Endodermal cell (in vitro differentiated cells): ENCODE measurements at regions not wholly inside any gene's neighbourhood (a gene's known extent, or its start where the extent isn't known, plus 50 kb on each side); places are given as distances from the start of the nearest gene placed in this dataset.
A peak's percentile ranks its signal among the peaks of the same experiment; 100 is the strongest.

Source experiments
- DNase-seq: peaks from one replicate; pipeline ENCODE4 v3.0.0-alpha.2; 2017
- H3K27ac ChIP-seq: 2 replicates; pipeline ENCODE4 v1.5.1; 2013; ENCODE audit warnings: mild to moderate bottlenecking, low read depth, low read length, moderate library complexity
- H3K27me3 ChIP-seq: 2 replicates; pipeline ENCODE4 v1.6.1; 2013; ENCODE audit warnings: mild to moderate bottlenecking, low read length, moderate library complexity; ENCODE audit not compliant: insufficient read depth, control insufficient read depth, poor library complexity, severe bottlenecking
- H3K36me3 ChIP-seq: 2 replicates; pipeline ENCODE4 v1.7.0; 2013; ENCODE audit warnings: mild to moderate bottlenecking, low read length, moderate library complexity; ENCODE audit not compliant: control insufficient read depth, insufficient read depth
- H3K4me1 ChIP-seq: one replicate; pipeline ENCODE4 v1.7.0; 2013; ENCODE audit warnings: low read length; ENCODE audit not compliant: control insufficient read depth, insufficient read depth
- H3K4me3 ChIP-seq: 2 replicates; pipeline ENCODE4 v1.5.1; 2013; ENCODE audit warnings: mild to moderate bottlenecking, low read length, moderate library complexity
- H3K9ac ChIP-seq: 2 replicates; pipeline ENCODE4 v1.6.1; 2013; ENCODE audit warnings: mild to moderate bottlenecking, low read length, moderate library complexity; ENCODE audit not compliant: poor library complexity, severe bottlenecking; ENCODE audit errors: extremely low read depth
- H3K9me3 ChIP-seq: 2 replicates; pipeline ENCODE4 v1.6.1; 2013; ENCODE audit warnings: mild to moderate bottlenecking, low read length, moderate library complexity; ENCODE audit not compliant: control insufficient read depth
- H3K27ac Mint-ChIP-seq: 2 replicates; pipeline ENCODE4 v1.8.0; 2020; ENCODE audit warnings: mixed read lengths
- H3K27me3 Mint-ChIP-seq: 2 replicates; pipeline ENCODE4 v1.8.0; 2021; ENCODE audit warnings: mild to moderate bottlenecking, mixed read lengths; ENCODE audit not compliant: insufficient read depth
- H3K36me3 Mint-ChIP-seq: 2 replicates; pipeline ENCODE4 v1.8.0; 2020; ENCODE audit warnings: low read depth, mixed read lengths
- H3K4me1 Mint-ChIP-seq: 2 replicates; pipeline ENCODE4 v1.8.0; 2020; ENCODE audit warnings: mixed read lengths
- H3K4me3 Mint-ChIP-seq: 2 replicates; pipeline ENCODE4 v1.8.0; 2020; ENCODE audit warnings: mild to moderate bottlenecking, moderate library complexity, mixed read lengths
- H3K9me3 Mint-ChIP-seq: 2 replicates; pipeline ENCODE4 v1.8.0; 2020; ENCODE audit warnings: mild to moderate bottlenecking, mixed read lengths
- CTCF ChIP-seq: fragments of 200-600 bp; sonication (generic); conservative IDR thresholded peaks from 2 replicates; pipeline ENCODE4 v1.5.0; 2021; ENCODE audit warnings: antibody characterized with exemption, mild to moderate bottlenecking
- WGBS, 2 experiments: methylation state at CpG; one replicate each; pipeline versions ENCODE4 v1.1.5 to v1.1.7; 2013; ENCODE audit warnings: missing lambda C conversion rate in 2 of 2, mixed read lengths in 1 of 2; ENCODE audit not compliant: insufficient coverage in 1 of 2, insufficient read length in 1 of 2; 5-methylcytosine and 5-hydroxymethylcytosine counted together

- Mint-ChIP-seq H3K9me3 (peaks cover 51% of the 10 kb centered on the region), H3K36me3 (peaks cover 73% of the 10 kb centered on the region)
These were observed 72.9 kb downstream of the BLTP3B start for GRCh38 chr12:100069795-100070194.

GRCh38 chr12:100068305-100068704 lies 74.4 kb downstream of the BLTP3B start:
- Histone ChIP-seq H3K9me3 (peaks cover 50% of the 10 kb centered on the region), H3K9ac (no peak overlapping the region), H3K4me1 (no peaks in the 10 kb centered on the region), H3K4me3 (peak overlapping the region; percentile 68), H3K27me3 (no peaks in the 10 kb centered on the region), H3K36me3 (peaks cover 66% of the 10 kb centered on the region), H3K27ac (no peak overlapping the region)
- TF ChIP-seq CTCF, result no peak
- Mint-ChIP-seq H3K4me3 (no peak overlapping the region), H3K27ac (no peak overlapping the region), H3K36me3 (peaks cover 76% of the 10 kb centered on the region), H3K27me3 (peaks cover 1% of the 10 kb centered on the region), H3K4me1 (peaks cover 7% of the 10 kb centered on the region), H3K9me3 (peaks cover 65% of the 10 kb centered on the region)
- no peak for DNase-seq
- WGBS, 2 experiments, result no CpG with 5 or more reads among the region's 1 CpG

More at GRCh38 chr12:100069795-100070194, 72.9 kb downstream of the BLTP3B start:
- H3K27ac ChIP-seq, result no peak overlapping the region
- TF ChIP-seq CTCF, result no peak
- no peak overlapping the region for H3K27ac Mint-ChIP-seq
- H3K36me3 ChIP-seq, result peaks cover 66% of the 10 kb centered on the region
- no peaks in the 10 kb centered on the region for H3K27me3 ChIP-seq
- H3K27me3 Mint-ChIP-seq, result peaks cover 1% of the 10 kb centered on the region
- DNase-seq, result no peak
- H3K4me3 Mint-ChIP-seq, result no peak overlapping the region
- peaks cover 47% of the 10 kb centered on the region for H3K9me3 ChIP-seq
- H3K9ac ChIP-seq, result no peak overlapping the region
- H3K4me1 Mint-ChIP-seq, result no peaks in the 10 kb centered on the region
- no peak overlapping the region for H3K4me3 ChIP-seq
- H3K4me1 ChIP-seq, result no peaks in the 10 kb centered on the region
- WGBS, 2 experiments, result 94 to 100% methylated on average over 1 of the region's 1 CpG

- H3K27ac Mint-ChIP-seq, result no peak overlapping the region
- peaks cover 7% of the 10 kb centered on the region for H3K4me1 Mint-ChIP-seq
- no peak for TF ChIP-seq CTCF
- no peak overlapping the region for H3K9ac ChIP-seq
- peaks cover 46% of the 10 kb centered on the region for H3K9me3 Mint-ChIP-seq
- peaks cover 3% of the 10 kb centered on the region for H3K4me1 ChIP-seq
- H3K36me3 ChIP-seq, result peaks cover 63% of the 10 kb centered on the region
- 96 to 100% methylated on average over 3 of the region's 3 CpGs for WGBS, 2 experiments
- no peaks in the 10 kb centered on the region for H3K27me3 ChIP-seq
- H3K27me3 Mint-ChIP-seq, result no peaks in the 10 kb centered on the region
- H3K27ac ChIP-seq, result no peak overlapping the region
- no peak for DNase-seq
- H3K4me3 ChIP-seq, result no peak overlapping the region
- no peak overlapping the region for H3K4me3 Mint-ChIP-seq
- H3K36me3 Mint-ChIP-seq, result peaks cover 75% of the 10 kb centered on the region
- H3K9me3 ChIP-seq, result peaks cover 42% of the 10 kb centered on the region
These were observed 77.1 kb upstream of the ANKS1B start for GRCh38 chr12:100061814-100062213.
